ENCODE measurements at regions not wholly inside any gene's neighbourhood (a gene's known extent, or its start where the extent isn't known, plus 50 kb on each side); places are given as distances from the start of the nearest gene placed in this dataset.

DNA sequence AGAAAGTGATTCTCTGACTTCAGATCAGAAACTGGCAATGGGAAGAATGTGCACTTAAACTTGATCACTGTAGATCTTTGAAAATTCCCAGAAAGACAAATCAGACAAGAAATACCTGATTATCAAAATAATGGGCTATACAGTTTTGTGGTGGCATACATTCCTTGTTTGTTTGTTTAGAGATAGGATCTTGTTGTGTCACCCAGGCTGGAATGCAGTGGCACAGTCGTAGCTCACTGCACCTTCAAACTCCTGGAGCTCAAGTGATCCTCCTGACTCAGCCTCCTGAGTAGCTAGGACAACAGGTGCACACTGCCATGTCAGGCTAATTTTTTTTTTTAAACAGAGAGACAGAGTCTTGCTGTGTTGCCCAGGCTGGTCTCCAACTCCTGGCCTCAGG is 81.0 kb upstream of the SPRY1 start:
- no peak for TF ChIP-seq CEBPB (IDR thresholded peaks at IDR 0.05)
- peak; percentile 36; the same call in 1 of the 2 replicates for TF ChIP-seq TEAD4 (IDR thresholded peaks at IDR 0.05)
- TF ChIP-seq, protein P1, sequence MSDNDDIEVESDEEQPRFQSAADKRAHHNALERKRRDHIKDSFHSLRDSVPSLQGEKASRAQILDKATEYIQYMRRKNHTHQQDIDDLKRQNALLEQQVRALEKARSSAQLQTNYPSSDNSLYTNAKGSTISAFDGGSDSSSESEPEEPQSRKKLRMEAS (IDR thresholded peaks at IDR 0.05) = no peak
- TF ChIP-seq EGR1 (IDR thresholded peaks at IDR 0.05) = no peak
- no peak for TF ChIP-seq RAD21 (IDR thresholded peaks at IDR 0.05; ENCODE audit: low read depth)
- TF ChIP-seq CREB1 (IDR thresholded peaks at IDR 0.05; ENCODE audit: low read depth) = no peak
- no peak for TF ChIP-seq TAF1 (IDR thresholded peaks at IDR 0.05; ENCODE audit: low read depth)

DNA sequence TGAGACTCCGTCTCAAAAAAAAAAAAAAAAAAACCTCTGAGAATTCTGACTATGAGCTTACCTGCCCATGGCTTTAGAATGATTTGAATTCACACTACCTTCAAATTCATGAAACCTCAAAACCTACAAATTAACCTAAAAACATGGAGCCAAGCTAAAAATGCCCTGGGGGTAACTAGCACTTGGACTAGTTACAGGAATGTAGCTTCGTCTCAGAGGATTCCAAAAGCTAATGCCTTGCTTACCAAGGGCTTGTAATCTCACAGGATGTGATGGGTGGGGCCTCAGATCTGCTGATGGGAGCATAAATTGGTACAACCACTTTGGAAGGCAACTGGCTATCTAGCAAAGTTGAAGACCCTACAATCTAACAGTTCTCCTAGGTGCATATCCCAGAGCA is 79.4 kb upstream of the SPRY1 start:
- TF ChIP-seq TEAD4 (IDR thresholded peaks at IDR 0.05) = no peak
- TF ChIP-seq EGR1 (IDR thresholded peaks at IDR 0.05) = no peak
- TF ChIP-seq CREB1 (IDR thresholded peaks at IDR 0.05; ENCODE audit: low read depth) = no peak
- TF ChIP-seq NFIC (IDR thresholded peaks at IDR 0.05) = no peak
- TF ChIP-seq CEBPB (IDR thresholded peaks at IDR 0.05) = no peak
- TF ChIP-seq, protein P2, sequence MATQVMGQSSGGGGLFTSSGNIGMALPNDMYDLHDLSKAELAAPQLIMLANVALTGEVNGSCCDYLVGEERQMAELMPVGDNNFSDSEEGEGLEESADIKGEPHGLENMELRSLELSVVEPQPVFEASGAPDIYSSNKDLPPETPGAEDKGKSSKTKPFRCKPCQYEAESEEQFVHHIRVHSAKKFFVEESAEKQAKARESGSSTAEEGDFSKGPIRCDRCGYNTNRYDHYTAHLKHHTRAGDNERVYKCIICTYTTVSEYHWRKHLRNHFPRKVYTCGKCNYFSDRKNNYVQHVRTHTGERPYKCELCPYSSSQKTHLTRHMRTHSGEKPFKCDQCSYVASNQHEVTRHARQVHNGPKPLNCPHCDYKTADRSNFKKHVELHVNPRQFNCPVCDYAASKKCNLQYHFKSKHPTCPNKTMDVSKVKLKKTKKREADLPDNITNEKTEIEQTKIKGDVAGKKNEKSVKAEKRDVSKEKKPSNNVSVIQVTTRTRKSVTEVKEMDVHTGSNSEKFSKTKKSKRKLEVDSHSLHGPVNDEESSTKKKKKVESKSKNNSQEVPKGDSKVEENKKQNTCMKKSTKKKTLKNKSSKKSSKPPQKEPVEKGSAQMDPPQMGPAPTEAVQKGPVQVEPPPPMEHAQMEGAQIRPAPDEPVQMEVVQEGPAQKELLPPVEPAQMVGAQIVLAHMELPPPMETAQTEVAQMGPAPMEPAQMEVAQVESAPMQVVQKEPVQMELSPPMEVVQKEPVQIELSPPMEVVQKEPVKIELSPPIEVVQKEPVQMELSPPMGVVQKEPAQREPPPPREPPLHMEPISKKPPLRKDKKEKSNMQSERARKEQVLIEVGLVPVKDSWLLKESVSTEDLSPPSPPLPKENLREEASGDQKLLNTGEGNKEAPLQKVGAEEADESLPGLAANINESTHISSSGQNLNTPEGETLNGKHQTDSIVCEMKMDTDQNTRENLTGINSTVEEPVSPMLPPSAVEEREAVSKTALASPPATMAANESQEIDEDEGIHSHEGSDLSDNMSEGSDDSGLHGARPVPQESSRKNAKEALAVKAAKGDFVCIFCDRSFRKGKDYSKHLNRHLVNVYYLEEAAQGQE (IDR thresholded peaks at IDR 0.05; ENCODE audit: low read depth) = no peak
- TF ChIP-seq EP300 (IDR thresholded peaks at IDR 0.05; ENCODE audit: borderline replicate concordance) = no peak

DNA sequence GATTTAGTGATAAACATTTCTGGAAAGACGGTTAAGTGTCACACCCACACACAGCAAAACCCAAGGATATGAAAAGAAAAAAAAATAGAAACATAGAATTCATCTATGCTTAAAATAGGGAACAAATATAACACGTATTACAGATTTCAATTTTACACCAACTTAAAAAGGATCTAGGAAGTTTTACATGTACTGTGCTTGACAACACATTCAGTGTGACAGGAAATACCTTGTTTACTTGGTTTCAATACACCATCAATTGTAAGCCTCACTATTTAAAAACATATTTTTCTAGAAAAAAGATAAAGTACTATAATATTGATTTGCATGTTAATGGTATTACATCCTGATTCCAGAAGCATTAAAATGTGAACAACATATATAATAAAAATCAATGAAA is 77.0 kb upstream of the SPRY1 start:
- TF ChIP-seq, protein P3, sequence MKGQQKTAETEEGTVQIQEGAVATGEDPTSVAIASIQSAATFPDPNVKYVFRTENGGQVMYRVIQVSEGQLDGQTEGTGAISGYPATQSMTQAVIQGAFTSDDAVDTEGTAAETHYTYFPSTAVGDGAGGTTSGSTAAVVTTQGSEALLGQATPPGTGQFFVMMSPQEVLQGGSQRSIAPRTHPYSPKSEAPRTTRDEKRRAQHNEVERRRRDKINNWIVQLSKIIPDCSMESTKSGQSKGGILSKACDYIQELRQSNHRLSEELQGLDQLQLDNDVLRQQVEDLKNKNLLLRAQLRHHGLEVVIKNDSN (IDR thresholded peaks at IDR 0.05) = no peak
- TF ChIP-seq CREB1 (IDR thresholded peaks at IDR 0.05; ENCODE audit: low read depth) (no peak), TCF12 (IDR thresholded peaks at IDR 0.05; ENCODE audit: low read depth) (no peak)

DNA sequence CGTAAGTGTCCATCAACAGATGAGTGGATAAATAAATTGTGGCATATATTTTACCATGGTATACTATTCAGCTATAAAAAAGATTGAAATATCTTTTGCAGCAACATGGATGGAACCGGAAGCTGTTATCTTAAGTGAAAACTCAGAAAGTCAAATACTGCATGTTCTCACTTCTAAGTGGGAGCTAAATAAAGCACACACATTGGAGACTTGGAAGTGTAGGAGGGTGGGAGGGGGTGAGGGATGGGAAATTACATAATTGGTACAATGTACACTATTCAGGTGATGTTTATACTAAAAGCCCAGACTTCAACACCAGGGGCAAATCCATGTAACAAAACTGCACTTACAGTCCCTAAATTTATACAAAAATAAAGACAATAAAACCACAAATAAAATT is 72.6 kb upstream of the SPRY1 start:
- TF ChIP-seq EGR1 (IDR thresholded peaks at IDR 0.05) = no peak

DNA sequence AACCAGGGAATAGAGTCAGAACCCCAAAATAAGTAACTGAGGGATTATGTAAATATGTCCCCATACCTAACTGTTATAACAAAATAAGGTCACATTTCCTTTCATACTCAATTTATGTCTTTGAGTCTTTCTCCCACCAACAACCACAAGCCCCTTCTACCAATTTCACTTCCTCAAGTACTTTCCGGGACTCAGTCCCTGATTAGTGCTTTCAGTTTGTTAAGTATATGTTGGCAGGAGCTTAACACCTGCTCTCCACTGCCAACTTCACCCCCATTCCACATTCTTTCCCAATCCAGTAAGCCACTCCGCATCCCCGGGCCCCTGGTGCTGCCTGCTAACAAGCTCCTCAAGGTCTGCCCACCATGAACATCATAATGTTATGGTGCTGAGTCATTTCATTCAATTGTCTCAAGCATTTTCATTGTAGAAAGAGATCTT is 71.3 kb upstream of the SPRY1 start:
- TF ChIP-seq TEAD4 (IDR thresholded peaks at IDR 0.05) = peak; percentile 46; the same call in 1 of the 2 replicates
- TF ChIP-seq, protein P2 (IDR thresholded peaks at IDR 0.05; ENCODE audit: low read depth) = no peak
- peak; percentile 69 for TF ChIP-seq NFIC (IDR thresholded peaks at IDR 0.05)
- no peak for TF ChIP-seq ZBTB7A (IDR thresholded peaks at IDR 0.05; ENCODE audit: low read depth)
- TF ChIP-seq, protein P1 (IDR thresholded peaks at IDR 0.05) = no peak
- TF ChIP-seq, protein P3 (IDR thresholded peaks at IDR 0.05) = no peak
- TF ChIP-seq TAF1 (IDR thresholded peaks at IDR 0.05; ENCODE audit: low read depth) = no peak
- TF ChIP-seq EP300 (IDR thresholded peaks at IDR 0.05; ENCODE audit: borderline replicate concordance) = peak; percentile 75; the same call in 1 of the 2 replicates
- no peak for TF ChIP-seq CEBPB (IDR thresholded peaks at IDR 0.05)
- no peak for TF ChIP-seq YY1 (IDR thresholded peaks at IDR 0.05; ENCODE audit: low read depth)
- no peak for TF ChIP-seq EGR1 (IDR thresholded peaks at IDR 0.05)
- TF ChIP-seq TCF12 (IDR thresholded peaks at IDR 0.05; ENCODE audit: low read depth) = peak; percentile 64
- TF ChIP-seq FOXM1 (IDR thresholded peaks at IDR 0.05; ENCODE audit: borderline replicate concordance, low read depth) = 0 out of 2 replicates have a peak, but pooled peaks have one; percentile 27
- no peak for TF ChIP-seq RAD21 (IDR thresholded peaks at IDR 0.05; ENCODE audit: low read depth)
- TF ChIP-seq CREB1 (IDR thresholded peaks at IDR 0.05; ENCODE audit: low read depth) = no peak

DNA sequence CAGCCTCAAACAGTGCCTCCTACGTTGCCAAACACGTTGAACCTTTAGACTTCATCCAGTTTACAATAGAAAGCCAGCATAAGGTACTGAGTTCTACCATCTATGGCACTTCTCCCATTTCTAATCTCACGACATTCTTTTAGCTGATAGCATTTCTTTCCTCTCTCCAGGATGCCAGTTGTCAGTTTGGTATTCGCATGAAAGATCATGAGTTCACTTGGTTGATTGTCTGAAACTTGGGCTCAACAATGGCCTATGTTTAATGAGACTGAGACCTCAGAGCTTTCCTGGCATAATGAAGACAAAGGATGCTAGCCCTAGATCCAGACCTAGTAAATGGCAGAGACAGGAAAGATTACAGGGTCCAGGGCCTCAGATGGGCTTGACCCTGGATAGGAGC is 69.2 kb upstream of the SPRY1 start:
- TF ChIP-seq TEAD4 (IDR thresholded peaks at IDR 0.05) = peak; percentile 66
- TF ChIP-seq EP300 (IDR thresholded peaks at IDR 0.05; ENCODE audit: borderline replicate concordance) = no peak
- no peak for TF ChIP-seq YY1 (IDR thresholded peaks at IDR 0.05; ENCODE audit: low read depth)
- TF ChIP-seq NFIC (IDR thresholded peaks at IDR 0.05) = 0 out of 2 replicates have a peak, but pooled peaks have one; percentile 23
- TF ChIP-seq, protein P1 (IDR thresholded peaks at IDR 0.05) = peak; percentile 4; the same call in 1 of the 2 replicates
- TF ChIP-seq ZBTB7A (IDR thresholded peaks at IDR 0.05; ENCODE audit: low read depth) = no peak
